A549 (cell line): ENCODE measurements at regions not wholly inside any gene's neighbourhood (a gene's known extent, or its start where the extent isn't known, plus 50 kb on each side); places are given as distances from the start of the nearest gene placed in this dataset.

ENCODE experiments used
- ATAC-seq, 2 experiments: fragments of 200-7000 bp in 1 of 2; fragments of >200 bp in 1 of 2; cut with Nextera tagmentation in 1 of 2; cut with Tn5 transposase in 1 of 2; 3 replicates each; pipeline versions ENCODE4 v1.8.0 to v1.9.1; 2018 to 2020; ENCODE audit warnings: mild to moderate bottlenecking in 1 of 2, moderate library complexity in 1 of 2
- CTCF ChIA-PET: fragments of 300-600 bp; sonication (Branson Sonifier 250); formaldehyde crosslinking; extraction: SDS; loops from one replicate; lab custom pipeline; 2021; ENCODE audit warnings: antibody characterized with exemption, inconsistent platforms; lab: Yijun Ruan, JAX
- POLR2A ChIA-PET: fragments of 350-600 bp; formaldehyde crosslinking; extraction: SDS; loops from one replicate; lab custom pipeline; 2021; ENCODE audit warnings: antibody characterized with exemption, inconsistent platforms; lab: Yijun Ruan, JAX
- DNase-seq, 2 experiments: peaks; one replicate each; pipeline versions ENCODE4 v3.0.0 to v3.0.0-alpha.2; 2011 to 2016; ENCODE audit warnings: low read depth in 1 of 2, low spot score in 1 of 2
- FAIRE-seq: peaks from 2 replicates; lab custom pipeline; 2011; peaks lifted over from hg19 to GRCh38; lab: Jason Lieb, UNC
- H3K27ac ChIP-seq, 2 experiments: fragments of >200 bp; sonication (Bioruptor Twin); formaldehyde crosslinking; 3 replicates each; pipeline ENCODE4 v1.5.1; 2016 to 2017
- H3K4me1 ChIP-seq: fragments of >200 bp; sonication (Bioruptor Twin); formaldehyde crosslinking; 3 replicates; pipeline ENCODE4 v1.6.1; 2016
- H3K4me2 ChIP-seq: fragments of >200 bp; sonication (Bioruptor Twin); formaldehyde crosslinking; 3 replicates; pipeline ENCODE4 v1.6.1; 2016
- H3K4me3 ChIP-seq: fragments of >200 bp; sonication (Bioruptor Twin); formaldehyde crosslinking; 3 replicates; pipeline ENCODE4 v1.5.1; 2016
- H3K9me3 ChIP-seq: fragments of >200 bp; sonication (Bioruptor Twin); formaldehyde crosslinking; 3 replicates; pipeline ENCODE4 v1.6.1; 2016
- ATOH8 ChIP-seq: fragments of 250-450 bp; sonication (Bioruptor Pico); IDR thresholded peaks from 2 replicates; pipeline ENCODE4 v1.5.0; 2020; ENCODE audit warnings: low read depth, mild to moderate bottlenecking, moderate library complexity
- BCL3 ChIP-seq: fragments of >200 bp; sonication (Bioruptor Twin); formaldehyde crosslinking; IDR thresholded peaks from 3 replicates; pipeline ENCODE4 v1.6.1; 2016
- CHD2 ChIP-seq: fragments of 150-350 bp; IDR thresholded peaks from 2 replicates; pipeline ENCODE4 v1.6.1; 2014; ENCODE audit warnings: low read length; ENCODE audit not compliant: partially characterized antibody
- E2F6 ChIP-seq: IDR thresholded peaks from 2 replicates; pipeline ENCODE4 v1.6.1; 2012; ENCODE audit warnings: low read depth, borderline replicate concordance
- EHF ChIP-seq: fragments of 250-450 bp; sonication (Bioruptor Pico); IDR thresholded peaks from 2 replicates; pipeline ENCODE4 v1.5.0; 2020; ENCODE audit warnings: mild to moderate bottlenecking
- EHMT2 ChIP-seq: fragments of 200-600 bp; sonication (generic); IDR thresholded peaks from 2 replicates; pipeline ENCODE4 v1.6.1; 2016; ENCODE audit warnings: antibody characterized with exemption, low read depth, mild to moderate bottlenecking, moderate library complexity
- FOSL2 ChIP-seq, 2 experiments: fragments of 450-650 bp in 1 of 2; fragments of >200 bp in 1 of 2; sonication (Bioruptor Twin) in 1 of 2; formaldehyde crosslinking; IDR thresholded peaks; 2 replicates each; pipeline versions ENCODE4 v1.5.0 to v1.6.1; 2016 to 2020; ENCODE audit warnings: mild to moderate bottlenecking in 1 of 2, moderate library complexity in 1 of 2
- HES2 ChIP-seq: fragments of >200 bp; sonication (Bioruptor Twin); formaldehyde crosslinking; IDR thresholded peaks from 2 replicates; pipeline ENCODE4 v1.6.1; 2016
- HEYL ChIP-seq: fragments of 250-450 bp; sonication (Bioruptor Pico); IDR thresholded peaks from 2 replicates; pipeline ENCODE4 v1.8.0; 2021; ENCODE audit warnings: mild to moderate bottlenecking, moderate library complexity
- HMGXB4 ChIP-seq: fragments of 250-450 bp; sonication (Bioruptor Pico); IDR thresholded peaks from 2 replicates; pipeline ENCODE4 v1.5.0; 2021; ENCODE audit warnings: mild to moderate bottlenecking, moderate library complexity, borderline replicate concordance
- JUNB ChIP-seq: fragments of >200 bp; sonication (Bioruptor Twin); formaldehyde crosslinking; IDR thresholded peaks from 2 replicates; pipeline ENCODE4 v1.6.1; 2016
- KDM5A ChIP-seq: fragments of 200-600 bp; sonication (generic); IDR thresholded peaks from 2 replicates; pipeline ENCODE4 v1.6.1; 2016; ENCODE audit warnings: antibody characterized with exemption, mild to moderate bottlenecking
- NFE2L2 ChIP-seq: fragments of 150-350 bp; conservative IDR thresholded peaks from 2 replicates; pipeline ENCODE4 v1.6.1; 2014; ENCODE audit warnings: low read length
- NPAS2 ChIP-seq: fragments of 250-450 bp; sonication (Bioruptor Pico); IDR thresholded peaks from 2 replicates; pipeline ENCODE4 v1.8.0; 2022; ENCODE audit warnings: mild to moderate bottlenecking, moderate library complexity, borderline replicate concordance
- PBX3 ChIP-seq: IDR thresholded peaks from 2 replicates; pipeline ENCODE4 v1.6.1; 2012
- PHF8 ChIP-seq: fragments of 200-600 bp; sonication (generic); IDR thresholded peaks from 2 replicates; pipeline ENCODE4 v1.6.1; 2016; ENCODE audit warnings: low read depth, mild to moderate bottlenecking, antibody characterized with exemption, moderate library complexity, borderline replicate concordance
- RAD21 ChIP-seq, 2 experiments: fragments of >200 bp in 1 of 2; sonication (Bioruptor Twin) in 1 of 2; formaldehyde crosslinking in 1 of 2; IDR thresholded peaks in 1 of 2; conservative IDR thresholded peaks in 1 of 2; 2 replicates in 1 of 2; 3 replicates in 1 of 2; pipeline ENCODE4 v1.6.1; 2012 to 2018; ENCODE audit warnings: inconsistent platforms in 1 of 2
- RARB ChIP-seq: fragments of 250-450 bp; sonication (Bioruptor Pico); IDR thresholded peaks from 2 replicates; pipeline ENCODE4 v1.8.0; 2021; ENCODE audit warnings: mild to moderate bottlenecking, moderate library complexity
- RFX5 ChIP-seq: fragments of 450-650 bp; IDR thresholded peaks from 2 replicates; pipeline ENCODE4 v1.7.1; 2014; ENCODE audit warnings: antibody characterized with exemption, mild to moderate bottlenecking, moderate library complexity
- RNF2 ChIP-seq: fragments of 200-600 bp; sonication (generic); IDR thresholded peaks from 2 replicates; pipeline ENCODE4 v1.6.1; 2016; ENCODE audit warnings: low read depth, mild to moderate bottlenecking, antibody characterized with exemption, moderate library complexity, borderline replicate concordance
- SMC3 ChIP-seq: fragments of >200 bp; sonication (Bioruptor Twin); formaldehyde crosslinking; IDR thresholded peaks from 3 replicates; pipeline ENCODE4 v1.6.1; 2018; ENCODE audit warnings: inconsistent platforms
- SREBF2 ChIP-seq: fragments of 450-650 bp; IDR thresholded peaks from 2 replicates; pipeline ENCODE4 v1.6.1; 2014; ENCODE audit warnings: mild to moderate bottlenecking, moderate library complexity
- TFCP2L1 ChIP-seq: fragments of 250-450 bp; sonication (Bioruptor Pico); IDR thresholded peaks from 2 replicates; pipeline ENCODE4 v1.5.0; 2021; ENCODE audit warnings: mild to moderate bottlenecking
- WGBS: methylation state at CpG from one replicate; pipeline ENCODE4 v1.1.6; 2017; ENCODE audit errors: missing lambda C conversion rate; 5-methylcytosine and 5-hydroxymethylcytosine counted together

- Histone ChIP-seq H3K9me3 (no peaks in the 10 kb centered on the region), H3K4me2 (no peak overlapping the region), H3K4me3 (no peak overlapping the region)
- ChIA-PET CTCF (no interaction called here), POLR2A (no interaction called here)
- FAIRE-seq, result no peak
- 0% methylated on average over 1 of the region's 1 CpG for WGBS
- no peak for ATAC-seq
- DNase-seq, result no peak
- no peak for TF ChIP-seq CHD2
- TF ChIP-seq HMGXB4 (CRISPR knock-in tag), result no peak
- TF ChIP-seq RAD21 (conservative IDR thresholded peaks at IDR 0.05 in 1 of 2, IDR thresholded peaks at IDR 0.05 in 1 of 2), result no peak
- no peak for TF ChIP-seq EHMT2
- TF ChIP-seq, all 56 proteins: peak for 0
- Histone ChIP-seq H3K4me1 (no peaks in the 10 kb centered on the region), H3K27ac (no peak overlapping the region)
Measured at GRCh38 chr1:57678138-57678537, 254.3 kb upstream of the DAB1 start.

GRCh38 chr1:57675776-57676175 is 251.9 kb upstream of the DAB1 start:
- ATAC-seq (no peak), DNase-seq (no peak), FAIRE-seq (no peak)
- H3K4me3 ChIP-seq, result no peak overlapping the region
- ChIA-PET CTCF (no interaction called here), POLR2A (no interaction called here)
- no peak overlapping the region for H3K4me2 ChIP-seq
- TF ChIP-seq HEYL (CRISPR knock-in tag) (no peak), KDM5A (no peak), HES2 (no peak), SREBF2 (no peak), RARB (CRISPR knock-in tag) (no peak), JUNB (no peak), PHF8 (no peak), PBX3 (no peak), E2F6 (no peak), NPAS2 (CRISPR knock-in tag) (no peak), SMC3 (no peak), NFE2L2 (no peak), EHF (CRISPR knock-in tag) (no peak), FOSL2 (IDR thresholded peaks at IDR 0.05) (no peak), FOSL2 (CRISPR knock-in tag; IDR thresholded peaks at IDR 0.05) (no peak), HMGXB4 (CRISPR knock-in tag) (no peak), ATOH8 (no peak), RFX5 (no peak), TFCP2L1 (CRISPR knock-in tag) (no peak), BCL3 (no peak), RNF2 (no peak)
- H3K9me3 ChIP-seq, result no peaks in the 10 kb centered on the region
- H3K27ac ChIP-seq, result no peak overlapping the region
- no peaks in the 10 kb centered on the region for H3K4me1 ChIP-seq
